Mucosa of stomach (tissue), 1 donor: ENCODE measurements at regions not wholly inside any gene's neighbourhood (a gene's known extent, or its start where the extent isn't known, plus 50 kb on each side); places are given as distances from the start of the nearest gene placed in this dataset.
"Not testable (repeated sequence)": the region's sequence is repeated elsewhere in the genome, so short reads cannot be mapped to it uniquely, and the experiment has no call there.

Experiments used
- H3K27me3 ChIP-seq: one replicate; pipeline ENCODE4 v1.7.0; 2013; ENCODE audit warnings: mild to moderate bottlenecking, low read length; ENCODE audit not compliant: control insufficient read depth, insufficient read depth
- H3K36me3 ChIP-seq: one replicate; pipeline ENCODE4 v1.7.0; 2013; ENCODE audit warnings: low read length; ENCODE audit not compliant: control insufficient read depth, insufficient read depth
- H3K4me1 ChIP-seq: one replicate; pipeline ENCODE4 v1.7.0; 2013; ENCODE audit warnings: mild to moderate bottlenecking, low read length; ENCODE audit not compliant: control insufficient read depth, insufficient read depth
- H3K4me3 ChIP-seq: one replicate; pipeline ENCODE4 v1.7.0; 2013; ENCODE audit warnings: low read length
- H3K9ac ChIP-seq: one replicate; pipeline ENCODE4 v1.7.0; 2013; ENCODE audit warnings: mild to moderate bottlenecking, low read length, moderate library complexity
- H3K9me3 ChIP-seq: one replicate; pipeline ENCODE4 v1.7.0; 2013; ENCODE audit warnings: mild to moderate bottlenecking, low read length, moderate library complexity; ENCODE audit not compliant: control insufficient read depth
- donor health status: Pancreatic carcinoma.

GRCh38 chr17:52678211-52678610, 519.7 kb upstream of the CA10 start:
- H3K9ac ChIP-seq, result no peak overlapping the region
- H3K4me1 ChIP-seq, result no peaks in the 10 kb centered on the region
- H3K27me3 ChIP-seq, result no peaks in the 10 kb centered on the region
- H3K36me3 ChIP-seq, result no peaks in the 10 kb centered on the region
- H3K4me3 ChIP-seq, result no peak overlapping the region
- no peaks in the 10 kb centered on the region for H3K9me3 ChIP-seq

- Histone ChIP-seq H3K4me3 (no peak overlapping the region), H3K9me3 (no peaks in the 10 kb centered on the region), H3K36me3 (no peaks in the 10 kb centered on the region), H3K4me1 (no peaks in the 10 kb centered on the region), H3K27me3 (no peaks in the 10 kb centered on the region), H3K9ac (no peak overlapping the region)
Measured at GRCh38 chr17:52674686-52675085, 516.2 kb upstream of the CA10 start.

GRCh38 chr17:52673791-52674190, 515.3 kb upstream of the CA10 start:
- Histone ChIP-seq H3K9ac (no peak overlapping the region), H3K36me3 (no peaks in the 10 kb centered on the region), H3K27me3 (no peaks in the 10 kb centered on the region), H3K9me3 (no peaks in the 10 kb centered on the region), H3K4me3 (no peak overlapping the region), H3K4me1 (no peaks in the 10 kb centered on the region)

- no peak overlapping the region for H3K4me3 ChIP-seq
- no peak overlapping the region for H3K9ac ChIP-seq
- H3K27me3 ChIP-seq, result no peaks in the 10 kb centered on the region
- H3K4me1 ChIP-seq, result no peaks in the 10 kb centered on the region
- no peaks in the 10 kb centered on the region for H3K36me3 ChIP-seq
- no peaks in the 10 kb centered on the region for H3K9me3 ChIP-seq
Measured at GRCh38 chr17:52666264-52666663, 507.8 kb upstream of the CA10 start.

GRCh38 chr17:52660692-52661091, 502.2 kb upstream of the CA10 start:
- no peaks in the 10 kb centered on the region for H3K4me1 ChIP-seq

DNA sequence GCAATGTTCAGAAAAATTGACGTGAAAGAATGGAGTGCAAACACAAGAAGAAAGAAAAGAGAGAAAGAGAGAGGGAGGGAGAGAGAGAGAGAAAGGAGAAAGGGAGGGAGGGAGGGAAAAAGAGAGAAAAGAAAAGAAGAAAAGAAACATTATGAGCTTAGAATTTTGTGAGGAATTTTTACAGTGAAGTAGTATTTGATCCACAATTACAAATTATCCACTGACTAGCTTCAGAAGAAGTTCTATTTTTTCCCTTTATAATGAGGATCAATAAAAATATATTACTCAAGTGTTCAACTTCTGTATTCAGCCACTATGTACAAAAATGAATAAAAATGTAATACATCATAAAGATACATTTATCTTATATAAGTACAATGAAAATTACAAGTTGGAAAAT, 494.5 kb upstream of the CA10 start:
- Histone ChIP-seq H3K4me3 (no peak overlapping the region), H3K4me1 (no peaks in the 10 kb centered on the region), H3K27me3 (no peaks in the 10 kb centered on the region), H3K9me3 (no peaks in the 10 kb centered on the region), H3K9ac (no peak overlapping the region), H3K36me3 (no peaks in the 10 kb centered on the region)

More at GRCh38 chr17:52660692-52661091, 502.2 kb upstream of the CA10 start:
- Histone ChIP-seq H3K36me3 (no peaks in the 10 kb centered on the region), H3K27me3 (no peaks in the 10 kb centered on the region), H3K4me3 (no peak overlapping the region), H3K9me3 (no peaks in the 10 kb centered on the region), H3K9ac (no peak overlapping the region)

DNA sequence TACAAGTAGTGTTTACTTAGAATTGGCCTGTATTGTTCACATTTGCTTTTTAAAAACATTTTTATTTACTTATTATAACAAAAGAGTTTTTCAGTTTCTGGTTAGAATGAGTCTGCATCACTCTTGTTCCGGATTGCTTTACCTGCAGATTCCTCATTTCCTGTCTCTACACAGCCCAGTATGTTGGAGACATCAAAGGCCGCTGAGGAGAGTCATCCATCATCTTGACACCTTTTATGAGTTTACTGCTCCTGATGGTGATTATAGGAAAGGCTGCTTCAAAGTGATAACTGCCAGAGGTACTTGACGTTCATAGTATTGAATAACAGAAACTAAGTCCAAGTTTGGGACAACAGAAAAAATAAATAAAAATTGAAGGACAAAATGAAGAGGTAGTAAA, 490.5 kb upstream of the CA10 start:
- H3K4me1 ChIP-seq, result no peaks in the 10 kb centered on the region
- H3K9ac ChIP-seq, result no peak overlapping the region
- H3K9me3 ChIP-seq, result no peaks in the 10 kb centered on the region
- no peak overlapping the region for H3K4me3 ChIP-seq
- H3K36me3 ChIP-seq, result no peaks in the 10 kb centered on the region
- no peaks in the 10 kb centered on the region for H3K27me3 ChIP-seq

DNA sequence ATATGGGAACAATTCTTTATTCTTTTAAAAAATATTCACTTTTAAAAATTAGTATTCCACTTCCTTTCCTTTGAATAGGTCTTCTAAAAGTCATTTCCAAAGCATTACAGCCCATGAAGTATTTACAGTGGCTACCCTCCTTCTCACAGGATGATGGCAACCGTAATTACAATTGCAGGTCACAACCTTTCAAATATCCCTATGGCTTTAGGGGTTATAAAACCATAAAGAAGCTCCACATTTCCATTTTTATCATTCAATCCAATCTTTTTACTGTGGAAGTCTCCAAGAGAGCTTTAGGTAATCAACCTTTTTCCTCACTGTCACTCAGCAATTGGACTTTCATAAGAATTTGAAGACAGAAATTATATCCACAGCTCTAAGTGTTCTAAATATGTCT, 488.9 kb upstream of the CA10 start:
- Histone ChIP-seq H3K36me3 (no peaks in the 10 kb centered on the region), H3K4me3 (no peak overlapping the region), H3K9ac (no peak overlapping the region), H3K4me1 (no peaks in the 10 kb centered on the region), H3K27me3 (no peaks in the 10 kb centered on the region), H3K9me3 (no peaks in the 10 kb centered on the region)

DNA sequence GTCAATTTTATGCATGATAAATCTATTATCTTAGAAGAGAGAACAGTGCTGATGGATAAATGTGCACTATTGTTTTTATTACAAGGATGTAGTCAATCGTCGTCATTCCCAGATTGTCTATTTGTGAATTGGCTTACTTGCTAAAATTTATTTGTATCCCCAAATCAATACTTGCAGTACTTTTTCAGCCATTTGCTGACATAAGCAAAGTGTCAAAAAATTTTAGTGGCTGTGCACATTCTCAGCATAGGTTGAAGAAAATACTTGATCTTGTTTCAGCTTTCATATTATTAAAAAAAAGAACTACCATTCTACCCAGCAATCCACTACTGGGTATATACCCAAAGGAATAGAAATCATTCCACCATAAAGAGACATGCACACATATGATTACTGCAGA, 477.9 kb upstream of the CA10 start:
- H3K27me3 ChIP-seq, result no peaks in the 10 kb centered on the region
- no peak overlapping the region for H3K9ac ChIP-seq
- H3K36me3 ChIP-seq, result no peaks in the 10 kb centered on the region

GRCh38 chr17:52606590-52606989, 448.1 kb upstream of the CA10 start:
- H3K36me3 ChIP-seq, result no peaks in the 10 kb centered on the region
- no peak overlapping the region for H3K9ac ChIP-seq
- no peaks in the 10 kb centered on the region for H3K9me3 ChIP-seq
- H3K4me3 ChIP-seq, result no peak overlapping the region
- no peaks in the 10 kb centered on the region for H3K4me1 ChIP-seq
- H3K27me3 ChIP-seq, result no peaks in the 10 kb centered on the region

More for the DNA sequence above, 477.9 kb upstream of the CA10 start:
- H3K4me1 ChIP-seq, result no peaks in the 10 kb centered on the region
- H3K9me3 ChIP-seq, result no peaks in the 10 kb centered on the region
- no peak overlapping the region for H3K4me3 ChIP-seq

DNA sequence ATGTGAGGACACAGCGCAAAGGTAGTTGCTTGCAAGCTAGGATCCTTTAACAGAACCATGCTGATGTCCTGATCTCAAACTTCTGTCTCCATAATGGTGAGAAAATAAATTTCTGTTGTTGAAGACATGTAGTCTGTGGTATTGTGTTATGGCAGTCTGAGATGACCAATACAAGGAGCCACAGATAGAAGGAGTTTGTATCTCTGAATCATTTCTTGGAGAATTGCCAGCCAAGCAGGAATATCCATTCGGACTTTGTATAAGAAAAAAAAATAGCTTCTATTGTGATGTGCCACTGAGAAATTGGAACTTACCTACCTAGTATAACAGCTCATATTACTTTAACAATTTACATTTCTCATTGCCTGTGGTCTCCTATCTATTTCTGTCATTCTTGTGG, 447.6 kb upstream of the CA10 start:
- Histone ChIP-seq H3K9ac (no peak overlapping the region), H3K4me3 (no peak overlapping the region), H3K4me1 (no peaks in the 10 kb centered on the region), H3K36me3 (no peaks in the 10 kb centered on the region), H3K27me3 (no peaks in the 10 kb centered on the region), H3K9me3 (no peaks in the 10 kb centered on the region)

DNA sequence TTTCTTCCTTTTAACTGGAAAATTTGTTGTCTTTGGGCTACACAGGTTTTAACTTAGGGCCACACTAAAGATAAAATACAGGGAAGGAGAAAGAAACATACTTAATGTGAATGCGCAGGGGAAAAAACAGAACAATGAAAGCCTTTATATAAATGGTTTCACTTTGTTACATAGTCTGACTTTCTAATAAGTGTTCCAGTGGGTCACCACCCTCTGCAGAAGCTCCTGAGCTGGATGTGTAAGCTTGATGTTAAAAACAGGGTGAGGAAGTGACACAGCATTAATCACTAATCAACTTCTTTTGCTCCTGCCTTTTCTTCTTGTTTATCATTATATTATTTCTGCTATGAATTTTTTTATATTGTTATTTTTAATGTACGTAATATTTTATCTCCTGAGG, 445.6 kb upstream of the CA10 start:
- Histone ChIP-seq H3K9me3 (no peaks in the 10 kb centered on the region), H3K36me3 (no peaks in the 10 kb centered on the region), H3K4me1 (no peaks in the 10 kb centered on the region), H3K27me3 (no peaks in the 10 kb centered on the region), H3K9ac (no peak overlapping the region), H3K4me3 (no peak overlapping the region)

DNA sequence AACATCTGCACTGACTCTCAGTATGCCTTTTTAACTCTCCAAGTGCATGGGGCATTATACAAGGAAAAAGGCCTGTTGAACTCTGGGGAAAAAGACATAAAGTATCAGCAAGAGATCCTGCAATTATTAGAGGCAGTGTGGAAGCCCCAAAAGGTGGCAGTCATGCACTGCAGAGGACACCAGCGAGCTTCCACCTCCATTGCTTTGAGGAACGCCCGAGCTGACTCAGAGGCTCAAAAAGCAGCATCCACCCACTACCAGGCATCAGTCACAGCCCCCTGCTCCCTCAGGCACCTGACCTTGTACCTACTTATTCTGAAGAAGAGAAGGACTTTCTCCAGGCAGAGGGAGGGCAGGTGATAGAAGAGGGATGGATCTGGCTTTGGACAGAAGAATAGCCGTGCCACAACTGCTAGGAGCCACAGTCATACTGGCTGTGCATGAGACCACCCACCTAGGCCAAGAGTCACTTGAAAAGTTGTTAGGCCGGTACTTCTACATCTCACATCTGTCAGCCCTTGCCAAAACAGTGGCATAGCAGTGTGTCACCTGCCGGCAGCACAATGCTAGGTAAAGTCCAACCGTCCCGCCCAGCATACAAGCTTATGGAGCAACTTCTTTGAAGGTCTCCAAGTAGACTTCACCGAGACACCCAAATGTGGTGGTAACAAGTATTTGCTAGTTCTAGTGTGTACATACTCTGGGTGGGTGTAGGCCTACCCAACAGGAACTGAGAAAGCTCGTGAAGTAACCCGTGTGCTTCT, 439.1 kb upstream of the CA10 start:
- H3K36me3 ChIP-seq, H3K9ac ChIP-seq, H3K9me3 ChIP-seq, H3K4me1 ChIP-seq, H3K27me3 ChIP-seq, H3K4me3 ChIP-seq: not testable (repeated sequence)
